22Rv1 (cell line): ENCODE measurements at regions not wholly inside any gene's neighbourhood (a gene's known extent, or its start where the extent isn't known, plus 50 kb on each side); places are given as distances from the start of the nearest gene placed in this dataset.

Experiments
- H3K27ac ChIP-seq: fragments of 450-650 bp; 2 replicates; pipeline ENCODE4 v1.5.1; 2017
- ZFX ChIP-seq: fragments of 450-650 bp; IDR thresholded peaks from 2 replicates; pipeline ENCODE4 v1.6.1; 2017; ENCODE audit warnings: antibody characterized with exemption, borderline replicate concordance
- TF ChIP-seq, protein P1 (sequence below): fragments of 450-650 bp; IDR thresholded peaks from 2 replicates; pipeline ENCODE4 v1.5.1; 2017; ENCODE audit warnings: mild to moderate bottlenecking

- H3K27ac ChIP-seq: no peak overlapping the region
- TF ChIP-seq ZFX: no peak
- TF ChIP-seq, protein P1, sequence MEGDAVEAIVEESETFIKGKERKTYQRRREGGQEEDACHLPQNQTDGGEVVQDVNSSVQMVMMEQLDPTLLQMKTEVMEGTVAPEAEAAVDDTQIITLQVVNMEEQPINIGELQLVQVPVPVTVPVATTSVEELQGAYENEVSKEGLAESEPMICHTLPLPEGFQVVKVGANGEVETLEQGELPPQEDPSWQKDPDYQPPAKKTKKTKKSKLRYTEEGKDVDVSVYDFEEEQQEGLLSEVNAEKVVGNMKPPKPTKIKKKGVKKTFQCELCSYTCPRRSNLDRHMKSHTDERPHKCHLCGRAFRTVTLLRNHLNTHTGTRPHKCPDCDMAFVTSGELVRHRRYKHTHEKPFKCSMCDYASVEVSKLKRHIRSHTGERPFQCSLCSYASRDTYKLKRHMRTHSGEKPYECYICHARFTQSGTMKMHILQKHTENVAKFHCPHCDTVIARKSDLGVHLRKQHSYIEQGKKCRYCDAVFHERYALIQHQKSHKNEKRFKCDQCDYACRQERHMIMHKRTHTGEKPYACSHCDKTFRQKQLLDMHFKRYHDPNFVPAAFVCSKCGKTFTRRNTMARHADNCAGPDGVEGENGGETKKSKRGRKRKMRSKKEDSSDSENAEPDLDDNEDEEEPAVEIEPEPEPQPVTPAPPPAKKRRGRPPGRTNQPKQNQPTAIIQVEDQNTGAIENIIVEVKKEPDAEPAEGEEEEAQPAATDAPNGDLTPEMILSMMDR: no peak
Measured at GRCh38 chr13:33493672-33494365, 208.3 kb upstream of the STARD13 start.

DNA sequence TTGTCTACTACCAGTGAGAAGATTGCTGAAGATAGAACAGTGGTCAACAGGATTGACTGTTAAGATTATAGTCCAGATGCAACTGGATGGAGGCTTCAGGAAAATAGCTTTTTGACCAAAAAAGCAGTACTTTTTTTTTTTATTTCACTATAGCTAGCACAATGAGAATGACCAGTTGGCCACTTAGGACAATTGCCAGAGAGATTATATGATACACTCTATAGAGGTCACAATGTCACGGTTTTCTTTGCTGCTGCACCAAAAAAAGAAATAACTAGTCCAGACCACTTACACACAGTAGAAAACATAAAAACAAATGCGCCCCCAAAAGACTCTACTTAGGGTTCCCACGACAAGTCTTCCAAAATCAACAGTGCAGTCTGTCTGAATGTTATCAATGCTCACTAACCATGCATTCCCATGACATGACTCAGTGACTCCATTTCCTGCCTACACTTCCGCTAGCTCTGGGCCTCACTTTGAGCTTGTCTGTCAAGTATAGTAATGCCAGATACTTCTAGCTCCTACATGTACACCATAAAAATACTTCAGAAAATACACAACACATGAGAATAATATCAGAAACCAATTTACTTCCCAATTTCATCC is 209.1 kb upstream of the STARD13 start:
- H3K27ac ChIP-seq: no peak overlapping the region
- TF ChIP-seq, protein P1: no peak
- TF ChIP-seq ZFX: no peak

- no peak overlapping the region for H3K27ac ChIP-seq
- TF ChIP-seq ZFX: no peak
- TF ChIP-seq, protein P1: no peak
Measured at GRCh38 chr13:33496336-33496735, 210.8 kb upstream of the STARD13 start.

DNA sequence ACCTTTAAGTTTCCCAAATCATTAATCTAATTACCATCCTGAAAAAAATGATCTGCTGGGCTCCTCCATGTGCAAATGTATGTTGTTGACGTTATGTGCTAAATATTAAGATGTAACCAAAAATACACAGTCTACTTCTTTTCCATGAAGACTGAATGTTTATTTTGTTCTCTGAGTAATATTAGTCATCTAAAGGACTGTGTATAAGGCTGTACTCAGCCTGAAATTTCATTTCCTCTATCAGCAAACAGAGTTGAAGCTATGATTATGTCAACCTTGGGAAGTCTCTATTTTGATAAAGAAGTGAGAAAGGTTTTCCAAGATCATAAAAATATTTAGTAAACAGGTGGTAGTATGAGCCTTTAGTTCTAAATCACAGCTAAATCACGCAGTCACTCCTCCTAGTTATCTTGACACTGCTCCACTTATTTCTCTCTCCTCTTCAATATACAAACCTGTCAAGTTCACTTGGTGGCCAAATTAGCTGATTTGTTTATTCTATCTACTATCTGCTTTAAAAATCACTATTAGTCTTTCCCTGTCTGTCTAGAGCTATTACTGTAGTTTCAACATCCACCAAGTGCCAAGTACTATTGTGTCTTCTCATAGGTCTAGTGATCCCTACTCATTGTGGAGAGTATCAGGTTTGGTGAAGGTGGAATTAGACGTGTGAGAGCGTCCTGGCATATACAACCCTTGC is 211.7 kb upstream of the STARD13 start:
- TF ChIP-seq, protein P1: no peak
- no peak for TF ChIP-seq ZFX
- no peak overlapping the region for H3K27ac ChIP-seq

GRCh38 chr13:33508060-33508459 is 222.5 kb upstream of the STARD13 start:
- H3K27ac ChIP-seq: no peak overlapping the region
- TF ChIP-seq, protein P1: no peak
- no peak for TF ChIP-seq ZFX

- TF ChIP-seq, protein P1: no peak
- no peak for TF ChIP-seq ZFX
- no peak overlapping the region for H3K27ac ChIP-seq
Measured at GRCh38 chr13:33509642-33510229, 224.2 kb upstream of the STARD13 start.
